CD4-positive, alpha-beta T cell treated with Interleukin-4 for 1 hour (primary cell): ENCODE measurements at regions not wholly inside any gene's neighbourhood (a gene's known extent, or its start where the extent isn't known, plus 50 kb on each side); places are given as distances from the start of the nearest gene placed in this dataset.

Source experiments
- DNase-seq, 2 donors: peaks; one replicate each; pipeline ENCODE4 v3.0.0-alpha.2; 2020 to 2022

DNA sequence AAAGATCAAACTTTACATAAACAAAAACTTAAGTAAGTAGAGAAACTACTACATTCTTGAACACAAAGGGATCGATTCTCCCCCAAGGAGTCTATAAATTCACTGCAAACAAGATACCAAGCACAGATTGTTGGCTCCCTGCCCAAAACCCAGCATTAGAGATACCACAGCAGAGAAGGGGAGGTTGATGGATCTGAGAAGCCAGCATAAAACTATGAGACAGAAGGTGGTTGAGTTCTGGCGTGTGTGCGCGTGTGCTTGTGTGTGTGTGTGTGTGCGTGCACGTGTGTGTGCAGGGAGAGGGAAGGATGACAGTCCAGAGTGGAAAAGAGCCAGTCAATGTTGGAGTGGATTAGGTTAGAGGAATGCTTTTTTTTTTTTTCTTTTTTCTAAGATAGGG, 143.2 kb upstream of the PRR20G start:
- DNase-seq = no peak

DNA sequence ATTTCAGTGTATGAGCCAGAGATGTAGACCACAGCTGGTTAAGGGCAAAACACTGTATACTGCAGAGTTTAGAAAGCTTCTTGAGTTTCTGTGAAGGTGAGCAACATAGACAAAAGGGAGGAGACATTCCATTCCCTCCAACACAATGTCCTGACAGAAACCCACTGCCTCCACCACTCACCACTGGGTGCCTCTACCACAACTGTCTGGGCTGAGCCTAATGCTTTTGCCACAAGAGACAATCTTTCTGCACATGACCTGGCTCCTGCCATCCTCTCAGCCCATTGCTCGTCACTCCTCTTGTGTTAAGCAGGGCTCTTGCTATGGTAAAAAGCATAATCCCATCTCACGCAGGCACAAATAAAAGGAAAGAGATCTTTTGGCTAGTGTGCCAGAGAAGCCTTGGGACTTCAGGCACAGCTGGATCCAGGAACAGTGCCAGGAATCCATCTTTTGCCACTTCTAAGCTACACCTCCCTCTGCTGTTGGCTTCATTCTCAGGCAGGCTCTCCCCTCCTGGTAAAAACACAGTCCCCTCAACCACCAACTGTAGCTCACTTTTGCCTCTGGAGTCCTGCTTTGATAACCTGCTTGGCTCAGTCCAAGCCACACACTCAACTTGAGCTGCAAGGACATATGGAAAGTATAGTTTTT, 140.6 kb upstream of the PRR20G start:
- no peak for DNase-seq

DNA sequence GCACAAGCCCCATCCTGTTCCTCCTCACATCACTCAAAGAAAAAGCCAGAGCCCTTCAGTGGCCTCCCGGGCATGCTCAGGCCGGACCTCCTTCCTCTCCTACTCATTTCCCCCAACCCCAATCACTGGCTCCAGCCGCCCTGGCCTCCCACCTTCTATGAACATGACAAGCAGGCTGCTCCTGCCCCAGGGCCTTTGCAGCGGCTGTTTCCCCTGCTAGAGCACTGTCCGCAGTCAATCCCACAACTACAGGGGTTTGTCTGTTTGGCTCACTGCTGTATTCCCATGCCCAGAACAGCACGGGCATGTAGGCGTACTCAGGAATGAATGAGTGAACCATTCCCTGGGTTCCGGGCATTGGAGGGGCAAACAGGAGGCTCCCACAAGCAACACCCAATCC, 139.8 kb upstream of the PRR20G start:
- no peak for DNase-seq

DNA sequence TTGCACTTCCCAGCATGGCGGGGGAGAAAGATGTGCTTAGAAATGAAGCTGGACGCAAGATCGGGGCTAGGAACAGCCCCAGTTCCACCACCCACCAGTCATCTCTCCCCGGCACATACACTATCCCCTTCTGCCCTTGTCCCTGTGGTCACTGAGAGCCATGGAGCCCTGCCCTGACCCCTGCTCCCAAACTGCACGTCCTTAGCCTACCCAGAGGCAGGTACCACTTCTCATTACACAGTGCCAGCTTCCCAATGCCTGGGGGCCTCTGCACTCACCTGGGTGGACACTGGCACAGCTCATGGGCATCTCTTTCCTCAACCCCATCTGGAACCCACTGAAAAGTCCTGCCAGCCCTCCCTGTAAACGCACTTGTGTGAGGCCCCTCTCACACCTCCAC, 139.3 kb upstream of the PRR20G start:
- no peak for DNase-seq

DNA sequence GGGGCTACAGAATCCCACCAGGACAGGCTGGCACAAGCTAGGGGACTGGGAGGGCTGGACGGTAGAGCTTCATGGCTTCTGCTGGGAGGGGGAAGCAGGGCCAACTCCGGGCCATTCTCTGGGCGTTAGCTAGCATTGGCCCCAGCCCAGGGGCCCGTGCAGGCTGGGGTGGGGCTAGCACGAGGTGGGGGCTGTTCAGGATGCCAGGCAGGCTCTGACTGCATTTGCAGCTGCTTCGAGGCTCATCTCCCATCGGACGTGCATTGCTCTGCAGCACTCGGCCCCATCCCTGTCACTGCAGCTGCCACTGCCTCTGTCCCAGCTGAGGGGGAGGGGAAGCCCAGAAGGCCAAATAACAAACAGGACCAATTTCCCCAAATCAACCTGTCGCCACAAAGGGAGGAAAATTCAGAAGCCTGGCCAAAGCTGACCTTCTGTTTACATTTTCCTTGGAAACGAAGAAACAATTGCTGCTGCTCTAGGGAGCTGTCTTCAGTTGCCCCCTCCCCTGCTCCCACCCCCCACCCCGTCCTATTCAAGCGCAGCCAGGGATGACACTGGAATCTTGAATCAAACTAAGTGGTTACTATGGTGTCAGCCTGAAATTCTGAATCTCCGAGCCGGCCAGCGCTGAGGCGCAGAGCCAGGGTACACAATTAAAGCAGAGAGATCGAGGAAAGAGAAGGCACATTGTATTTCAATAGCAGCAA, 138.8 kb upstream of the PRR20G start:
- no peak for DNase-seq

DNA sequence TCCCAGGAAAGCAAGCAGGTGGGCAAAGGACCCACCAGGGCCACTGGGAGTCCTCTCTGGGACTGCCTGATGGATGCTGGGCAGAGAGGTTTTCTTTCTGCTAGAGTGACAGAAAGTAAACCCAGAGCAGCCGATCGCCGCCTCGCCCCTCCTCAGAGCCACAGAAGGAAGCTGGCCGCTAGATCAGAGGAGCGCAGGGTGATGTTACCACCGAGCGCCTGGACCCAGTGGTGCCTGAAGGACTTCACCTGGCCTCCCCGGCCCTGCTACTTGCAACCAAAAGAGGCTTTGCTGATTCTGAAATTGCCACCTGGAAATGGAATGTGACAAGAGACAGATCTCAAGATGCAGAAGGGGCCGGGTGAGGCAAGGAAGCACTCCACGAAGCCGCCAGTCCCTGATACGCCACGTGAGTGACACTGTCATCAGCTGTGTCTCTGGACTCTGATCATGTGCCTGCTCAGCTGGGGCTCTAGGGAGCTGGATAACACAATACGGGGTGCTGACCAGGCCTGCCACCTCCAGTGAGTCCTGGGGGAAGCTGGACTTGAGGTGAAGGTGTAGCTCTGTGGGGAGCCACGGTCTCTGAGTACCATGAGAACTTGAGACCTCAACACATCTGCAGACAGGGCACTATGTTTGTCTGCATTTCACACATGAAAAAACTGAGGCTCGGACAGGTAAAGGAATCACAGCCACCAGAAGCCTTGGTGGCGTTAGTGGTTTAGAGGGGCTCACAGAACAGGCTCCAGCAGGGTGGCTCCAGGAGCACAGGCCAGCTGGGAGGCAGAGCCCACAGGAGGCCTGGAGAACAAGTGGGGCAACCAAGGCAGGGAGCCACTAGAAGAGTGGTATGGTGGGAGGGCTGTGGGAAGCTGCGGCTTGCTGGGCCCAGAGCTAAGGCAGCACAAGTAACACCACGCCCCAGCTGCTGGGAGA, 137.9 kb upstream of the PRR20G start:
- no peak for DNase-seq

DNA sequence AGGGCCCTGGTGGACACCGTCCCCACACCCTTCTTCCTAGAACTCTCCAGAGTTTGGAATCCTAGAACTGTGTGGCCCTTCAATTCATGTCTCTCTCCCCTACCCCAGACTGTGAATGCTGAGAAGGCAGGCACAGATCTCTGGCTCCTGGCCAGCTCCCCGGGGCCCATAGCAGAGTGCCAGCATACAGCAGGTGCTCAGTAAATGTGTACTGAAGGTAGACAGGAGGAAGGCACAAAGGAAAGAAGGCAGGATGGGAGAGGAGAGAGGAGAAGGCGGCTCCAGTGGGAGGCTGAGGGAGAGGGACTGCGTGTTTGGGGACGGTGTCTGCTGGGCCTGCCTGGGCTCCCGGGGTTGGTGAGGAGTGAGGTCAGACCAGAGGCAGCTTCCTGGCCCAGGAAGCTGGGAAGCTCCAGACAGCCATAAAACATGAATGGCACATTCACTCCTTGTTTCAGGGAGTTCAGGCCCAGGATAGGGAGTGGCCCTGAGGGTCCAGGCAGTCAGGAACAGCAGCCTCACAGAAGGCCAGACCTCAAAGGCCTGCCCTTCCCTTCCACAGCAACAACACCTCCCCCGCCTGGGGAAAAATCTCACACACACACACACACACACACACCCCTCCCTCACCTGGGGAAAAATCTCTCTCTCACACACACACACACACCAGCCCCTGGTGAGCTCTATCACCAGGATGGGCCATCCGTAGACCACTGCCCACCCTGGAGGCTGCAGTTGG, 137.1 kb upstream of the PRR20G start:
- DNase-seq = no peak

DNA sequence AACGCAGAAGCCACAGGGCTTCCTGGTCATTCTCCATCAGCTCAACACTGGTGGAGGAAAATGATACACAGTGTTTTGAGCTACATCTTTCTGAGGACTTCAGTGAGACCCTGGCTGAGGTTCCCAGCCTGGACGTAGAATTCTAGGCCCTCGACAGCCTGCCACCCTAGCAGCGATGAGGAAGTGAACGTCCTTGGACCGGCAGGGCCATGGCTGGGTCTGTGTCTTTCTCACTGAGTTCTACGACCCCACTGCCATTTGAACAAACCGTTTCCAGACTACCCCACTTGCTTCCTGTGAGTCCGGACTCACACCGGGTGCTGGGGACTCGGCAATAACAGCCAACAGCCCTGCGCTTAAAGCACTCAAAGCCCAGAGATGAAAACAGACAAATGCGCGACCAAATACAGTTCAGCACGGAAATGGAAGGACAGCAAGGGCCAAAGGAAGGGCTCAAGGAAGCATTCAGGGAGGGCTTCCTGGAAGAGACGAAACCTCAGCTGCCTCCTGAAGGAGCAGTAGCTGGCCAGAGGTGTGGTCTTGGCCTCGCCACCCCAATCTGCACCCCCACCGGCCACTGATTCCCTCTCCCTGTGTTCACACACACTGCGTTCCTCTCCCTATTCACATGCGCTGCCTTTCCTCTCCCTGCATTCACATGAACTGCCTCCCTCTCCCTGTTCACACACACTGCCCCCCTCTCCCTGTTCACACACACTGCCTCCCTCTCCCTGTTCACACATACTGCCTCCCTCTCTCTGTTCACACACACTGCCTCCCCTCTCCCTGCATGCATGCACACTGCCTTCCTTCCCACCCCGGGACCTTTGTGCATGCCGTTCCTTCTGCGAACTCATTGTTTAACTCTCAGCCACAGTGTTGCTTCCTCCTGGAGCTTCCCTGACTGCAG, 136.3 kb upstream of the PRR20G start:
- DNase-seq = no peak

DNA sequence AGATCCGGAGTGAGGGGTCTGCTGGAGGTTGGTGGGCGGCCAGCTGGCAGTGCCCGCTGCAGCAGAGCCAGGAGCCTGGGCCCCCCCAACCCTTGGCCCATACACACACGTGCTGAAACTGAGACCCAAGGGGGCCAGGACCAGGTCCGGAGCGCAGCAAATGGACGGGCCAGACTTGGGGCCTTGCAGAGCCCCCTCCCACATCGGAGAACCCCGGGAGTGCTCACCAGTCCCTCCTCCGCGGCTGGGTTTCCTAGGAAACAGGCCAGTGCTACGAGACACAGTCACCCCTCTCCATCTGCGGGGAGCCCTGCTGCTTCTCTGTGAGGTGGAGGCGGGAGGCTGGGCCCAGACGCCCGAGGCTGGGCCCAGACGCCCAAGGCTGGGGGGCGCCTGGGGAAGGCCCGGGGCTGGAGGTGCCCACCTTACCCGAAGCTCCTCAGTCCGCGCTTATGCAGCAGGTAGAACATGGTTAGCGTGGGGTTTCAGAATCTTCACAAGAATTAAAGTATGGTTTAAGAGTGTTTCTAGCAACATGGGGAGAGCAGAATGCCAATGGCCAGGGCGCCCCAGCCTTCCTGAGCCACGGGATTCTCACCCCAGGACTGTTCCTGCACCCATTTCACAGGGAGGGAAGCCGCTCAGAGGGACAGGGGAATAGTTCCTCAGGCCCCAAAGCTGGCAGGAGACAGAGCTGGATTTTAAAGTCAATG, 135.0 kb upstream of the PRR20G start:
- no peak for DNase-seq

DNA sequence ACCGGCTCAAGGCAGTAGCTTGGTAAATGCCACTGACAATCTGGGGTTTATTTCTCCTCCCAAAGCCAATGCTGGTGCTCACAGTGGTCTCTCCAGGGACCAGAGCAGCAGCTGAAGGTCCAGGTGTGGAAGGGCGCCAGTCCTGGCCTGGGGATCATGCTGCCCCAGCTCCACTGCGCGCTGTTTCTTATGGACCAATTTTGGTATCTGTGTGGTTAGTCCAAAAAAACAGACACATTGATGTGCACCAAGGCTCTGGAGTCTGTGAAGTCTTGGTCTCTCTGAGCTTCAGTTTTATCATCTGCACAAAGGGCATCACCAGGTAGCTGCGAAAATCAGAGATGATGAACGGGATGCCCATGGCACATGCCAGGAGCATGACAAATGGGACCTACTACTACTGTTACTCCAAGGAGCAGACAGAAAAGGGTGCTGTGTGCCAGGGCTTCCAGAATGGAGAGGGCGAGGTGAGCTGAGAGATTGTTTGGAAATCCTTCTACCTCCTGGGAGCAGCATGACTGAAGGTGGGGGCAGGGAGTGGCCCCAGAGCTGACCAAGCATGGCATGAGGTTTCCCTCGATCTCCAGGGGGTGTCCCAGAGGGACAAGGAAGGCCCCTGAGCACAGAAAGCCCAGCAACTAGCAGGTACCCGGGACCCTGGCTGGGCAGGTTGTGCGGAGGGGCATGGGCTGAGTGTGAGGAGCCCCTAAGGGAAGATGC, 134.3 kb upstream of the PRR20G start:
- DNase-seq = no peak

DNA sequence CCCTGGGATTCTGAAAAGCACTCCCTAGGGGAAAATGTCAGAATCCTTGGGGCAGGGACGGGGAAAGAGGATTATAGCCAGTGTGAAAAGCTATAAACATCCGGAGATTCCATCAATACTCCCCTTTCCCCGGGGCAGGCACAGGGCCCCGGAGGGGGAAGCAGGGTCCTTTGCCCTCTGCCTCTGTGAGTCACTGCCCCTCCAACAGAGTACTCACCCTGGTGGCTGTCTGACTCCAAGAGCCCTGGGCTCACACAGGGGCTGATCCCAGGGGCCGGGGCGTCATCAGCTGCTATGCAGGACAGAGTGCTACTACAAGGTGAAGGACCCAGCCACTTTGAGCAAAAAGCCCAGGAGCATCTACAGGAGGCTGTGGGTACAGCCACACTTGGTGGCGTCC, 133.0 kb upstream of the PRR20G start:
- no peak for DNase-seq

DNA sequence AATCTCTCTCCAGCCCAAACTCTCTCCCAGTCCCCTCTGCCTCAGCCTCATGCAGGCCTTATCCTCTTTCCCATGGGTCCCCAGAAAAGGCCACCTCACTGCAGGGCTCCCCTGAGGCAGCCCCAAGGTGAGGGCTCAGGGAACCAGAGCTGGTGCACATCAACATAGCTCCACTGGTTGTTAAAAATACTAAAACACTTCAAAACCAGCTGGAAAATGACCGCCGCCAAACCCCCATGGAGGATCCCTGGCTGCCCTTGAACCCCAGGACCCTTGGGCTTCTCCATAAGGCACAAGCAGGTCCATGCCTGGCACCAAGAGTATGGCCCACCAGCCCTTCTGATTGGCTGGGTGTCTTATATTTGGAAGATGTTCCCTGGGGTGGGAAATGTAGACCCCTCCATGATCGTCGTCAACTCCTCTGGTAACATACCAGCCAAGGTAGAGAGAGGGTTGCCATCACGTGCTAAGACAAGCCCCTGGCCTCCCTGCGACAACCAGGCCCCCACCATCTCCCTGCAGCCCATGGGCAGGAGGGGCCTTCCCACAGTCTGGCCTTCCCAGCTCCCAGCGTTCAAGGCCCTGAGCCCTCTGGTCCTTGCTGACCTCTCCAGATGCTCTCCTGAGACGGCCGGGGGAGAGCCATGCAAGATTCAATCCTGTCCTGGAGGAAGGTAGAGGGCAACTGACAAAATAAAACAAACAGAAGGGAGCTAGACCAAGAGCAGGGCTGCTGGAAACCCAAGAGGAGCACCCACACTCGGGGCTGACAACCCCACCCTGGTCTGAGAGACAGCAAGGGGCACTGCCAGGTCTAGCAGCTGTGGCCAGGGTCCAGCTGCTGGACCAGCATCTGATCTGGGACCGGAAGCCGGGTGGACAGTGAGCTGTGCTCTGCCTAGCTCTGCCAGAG, 132.1 kb upstream of the PRR20G start:
- no peak for DNase-seq

DNA sequence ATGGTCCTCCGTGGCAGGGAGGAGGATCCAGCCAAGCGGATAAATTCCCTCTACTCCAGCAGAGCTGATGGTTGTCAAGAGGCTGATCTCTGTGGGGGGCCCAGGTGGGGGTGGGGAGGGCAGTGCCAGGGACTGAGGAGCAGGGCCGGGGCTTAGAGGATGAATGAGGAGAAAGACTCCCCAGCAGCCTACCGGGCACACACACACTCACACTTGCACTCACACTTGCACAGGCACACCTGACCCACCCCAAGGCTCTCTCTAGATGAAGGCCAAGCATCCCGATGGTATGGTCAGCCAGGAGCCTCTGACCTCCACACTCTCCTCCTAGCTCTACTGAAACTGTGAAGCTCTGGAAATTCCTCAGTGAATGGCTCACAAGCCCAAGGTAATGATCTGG, 131.3 kb upstream of the PRR20G start:
- DNase-seq = no peak

DNA sequence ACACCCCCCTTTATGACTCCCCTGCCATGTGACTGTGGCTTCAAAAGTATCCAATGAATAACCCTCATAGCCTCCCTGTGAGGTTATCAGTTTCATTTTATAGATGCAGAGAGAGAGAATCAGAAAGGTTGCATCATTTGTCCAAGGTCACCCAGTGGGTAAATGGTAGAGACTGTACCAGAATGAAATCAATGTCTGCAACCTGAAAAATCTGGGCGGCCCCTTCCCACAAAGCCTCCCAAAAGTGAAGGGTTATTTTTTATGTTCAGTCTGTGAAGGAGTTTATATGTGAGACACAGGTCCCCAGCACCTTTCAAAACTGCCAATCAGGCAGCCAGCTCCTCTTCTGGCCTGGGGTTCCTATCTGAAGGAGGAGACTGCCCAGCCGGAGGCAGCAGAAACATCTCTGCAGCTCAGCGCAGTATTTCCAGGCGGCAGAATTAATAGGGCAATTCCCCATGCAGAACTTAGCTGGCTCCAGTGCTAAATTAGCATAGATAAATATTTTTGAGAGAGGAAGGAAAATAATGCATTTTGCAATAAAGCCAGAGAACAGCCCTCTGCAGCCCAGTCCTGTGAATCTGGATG, 130.8 kb upstream of the PRR20G start:
- DNase-seq = no peak

DNA sequence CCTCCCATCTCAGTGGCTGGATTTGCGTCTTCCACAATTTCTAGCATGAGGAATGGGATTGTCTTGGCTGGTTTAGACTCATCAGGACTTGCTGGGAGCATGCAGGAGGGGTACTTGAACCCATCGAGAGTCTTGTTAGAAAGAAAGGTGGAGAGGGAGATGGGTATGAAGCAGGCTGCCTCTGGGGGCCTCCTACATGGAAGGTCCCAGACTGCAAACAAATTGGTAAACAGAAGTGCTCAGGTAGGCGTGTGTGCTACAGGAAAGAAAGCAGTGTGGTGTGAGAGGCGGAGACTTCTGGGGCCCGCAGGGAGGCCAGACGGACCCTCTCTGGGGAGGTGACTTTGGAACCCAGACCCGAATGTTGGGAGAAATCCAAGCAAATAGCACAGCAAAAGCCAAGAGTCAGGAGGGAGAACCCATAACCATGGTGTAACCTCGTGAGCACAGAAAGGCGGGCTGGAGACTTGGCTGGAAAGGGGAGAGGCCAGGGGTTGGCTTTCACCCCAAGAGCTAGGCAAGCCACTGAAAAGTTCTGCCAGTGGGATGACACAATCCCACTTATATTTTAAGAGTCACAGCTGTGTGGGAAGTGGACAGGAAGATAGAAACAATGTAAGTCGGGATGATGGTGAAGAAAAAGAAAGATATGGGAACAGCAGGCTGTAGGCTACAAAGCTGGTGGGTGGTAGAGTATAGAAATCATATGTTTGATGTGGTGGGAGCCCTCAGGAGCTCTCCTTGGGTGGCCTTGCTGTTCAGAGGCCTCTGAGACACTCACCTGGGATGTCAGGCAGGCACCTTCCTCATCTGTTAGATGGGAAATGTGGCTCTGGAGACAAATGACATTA, 130.1 kb upstream of the PRR20G start:
- DNase-seq = no peak

DNA sequence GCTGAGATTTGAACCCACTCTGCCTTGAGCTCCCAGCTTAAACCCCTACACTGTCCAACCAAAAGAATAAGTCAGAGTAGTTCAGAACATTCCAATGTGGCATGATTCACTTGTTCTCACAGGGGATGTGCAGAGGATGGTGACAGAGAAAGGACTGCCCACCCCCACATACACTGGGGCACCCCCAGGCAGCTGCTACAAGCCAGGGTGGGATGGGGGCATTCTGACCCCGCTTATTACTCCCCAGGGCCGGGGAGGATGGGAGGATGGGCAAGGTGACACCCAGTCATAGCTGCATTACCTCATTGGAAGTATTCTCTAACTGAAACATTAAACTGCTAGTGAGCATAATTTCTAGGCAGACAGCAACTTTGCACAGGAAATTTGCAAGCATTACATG, 126.0 kb upstream of the PRR20G start:
- no peak for DNase-seq

DNA sequence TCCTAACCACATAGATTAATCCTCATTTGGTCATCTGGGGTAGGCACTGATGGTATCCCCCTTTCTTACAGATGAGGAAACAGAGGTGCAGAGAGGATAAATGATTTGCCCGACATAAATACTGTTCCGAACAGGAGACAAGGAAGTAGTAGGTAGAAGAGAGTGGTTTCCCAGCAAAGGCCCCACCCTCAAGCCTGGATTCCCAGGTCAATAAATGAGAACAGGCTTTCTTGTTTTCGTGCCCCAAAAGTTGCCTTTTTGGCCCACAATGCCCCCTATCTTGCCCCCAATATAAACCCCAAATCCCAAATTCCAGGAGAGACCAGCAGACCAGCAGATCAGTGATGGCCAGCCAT, 125.5 kb upstream of the PRR20G start:
- DNase-seq = no peak
